GM12878 (cell line): ENCODE measurements at regions not wholly inside any gene's neighbourhood (a gene's known extent, or its start where the extent isn't known, plus 50 kb on each side); places are given as distances from the start of the nearest gene placed in this dataset.
"Not testable (repeated sequence)": the region's sequence is repeated elsewhere in the genome, so short reads cannot be mapped to it uniquely, and the experiment has no call there.

Experiments used
- ATAC-seq: fragments of 200-7000 bp; cut with Tn5 transposase; 3 replicates; pipeline ENCODE4 v1.9.1; 2020; ENCODE audit warnings: mild to moderate bottlenecking, moderate library complexity
- BruUV-seq: library from RNA; stranded (reverse); fragments of 400-500 nt; replicated peaks from 2 replicates; lab custom pipeline; 2021; lab: Mats Ljungman, UMichigan
- CTCF ChIA-PET: fragments of 300-600 bp; sonication (Branson Sonifier 250); formaldehyde crosslinking; extraction: SDS; loops from one replicate; lab custom pipeline; 2021; ENCODE audit warnings: inconsistent platforms; lab: Yijun Ruan, JAX
- POLR2A ChIA-PET: fragments of 350-600 bp; formaldehyde crosslinking; extraction: SDS; loops from one replicate; lab custom pipeline; 2021; ENCODE audit warnings: inconsistent platforms; lab: Charles Lee
- RAD21 ChIA-PET: fragments of 300-600 bp; sonication (Branson Sonifier 250); formaldehyde crosslinking; loops from one replicate; lab custom pipeline; 2023; ENCODE audit warnings: antibody characterized with exemption; ENCODE audit not compliant: unreplicated experiment; lab: Charles Lee
- SMC1A ChIA-PET: fragments of 300-600 bp; sonication (Branson Sonifier 250); formaldehyde crosslinking; loops from one replicate; lab custom pipeline; 2023; ENCODE audit not compliant: unreplicated experiment, uncharacterized antibody; lab: Charles Lee
- DNase-seq: peaks from one replicate; pipeline ENCODE4 v3.0.0-alpha.2; 2011; ENCODE audit warnings: low read depth, low spot score
- FAIRE-seq: peaks from 3 replicates; lab custom pipeline; 2011; peaks lifted over from hg19 to GRCh38; lab: Jason Lieb, UNC
- H2AFZ ChIP-seq: 2 replicates; pipeline ENCODE4 v1.6.0; 2011; ENCODE audit warnings: low read depth, low read length, control low read depth; ENCODE audit not compliant: control insufficient read depth
- H3K27ac ChIP-seq: 2 replicates; pipeline ENCODE4 v1.5.1; 2011; ENCODE audit warnings: control low read depth; ENCODE audit not compliant: control insufficient read depth, insufficient read depth
- H3K27me3 ChIP-seq, 2 experiments: replicated peaks in 1 of 2; 2 replicates each; pipeline versions ENCODE4 v1.6.0 to v1.6.1; 2011; ENCODE audit warnings: low read length in 1 of 2; ENCODE audit not compliant: control insufficient read depth in 2 of 2, insufficient read depth in 2 of 2
- H3K36me3 ChIP-seq, 2 experiments: 2 replicates each; pipeline ENCODE4 v1.5.1; 2011; ENCODE audit warnings: low read length in 1 of 2; ENCODE audit not compliant: control insufficient read depth in 2 of 2, insufficient read depth in 2 of 2
- H3K4me1 ChIP-seq: 2 replicates; pipeline ENCODE4 v1.6.1; 2011; ENCODE audit warnings: mild to moderate bottlenecking, low read length, moderate library complexity, mixed read lengths; ENCODE audit not compliant: control insufficient read depth, insufficient read depth
- H3K4me2 ChIP-seq: 2 replicates; pipeline ENCODE4 v1.6.0; 2011; ENCODE audit warnings: control low read depth; ENCODE audit not compliant: control insufficient read depth, insufficient read depth
- H3K4me3 ChIP-seq: fragments of 200-600 bp; sonication (generic); 2 replicates; pipeline ENCODE4 v1.5.1; 2016
- H3K79me2 ChIP-seq: 2 replicates; pipeline ENCODE4 v1.6.0; 2011; ENCODE audit warnings: low read length; ENCODE audit not compliant: control insufficient read depth, insufficient read depth
- H3K9ac ChIP-seq: 2 replicates; pipeline ENCODE4 v1.8.0; 2011; ENCODE audit warnings: low read length, control low read depth, mixed read lengths; ENCODE audit not compliant: control insufficient read depth, insufficient read depth
- H3K9me3 ChIP-seq: replicated peaks from 3 replicates; pipeline ENCODE4 v1.5.1; 2011; ENCODE audit warnings: mild to moderate bottlenecking, low read length; ENCODE audit not compliant: control insufficient read depth, insufficient read depth
- H4K20me1 ChIP-seq: 2 replicates; pipeline ENCODE4 v1.6.0; 2011; ENCODE audit not compliant: control insufficient read depth, insufficient read depth
- WGBS: methylation state at CpG from one replicate; pipeline ENCODE4 v1.1.6; 2016; ENCODE audit warnings: low lambda C conversion rate; ENCODE audit not compliant: insufficient replicate concordance, insufficient coverage; ENCODE audit errors: missing lambda C conversion rate; 5-methylcytosine and 5-hydroxymethylcytosine counted together
- in situ Hi-C: fragments of 300-500 bp; cut with MboI; formaldehyde crosslinking; loops from 9 replicates; pipeline ENCODE4 v1.14.3; 2018; ENCODE audit warnings: mixed read lengths
- intact Hi-C: fragments of 100-400 bp; cut with micrococcal nuclease; formaldehyde crosslinking; loops from one replicate; pipeline ENCODE4 v1.14.2; 2022; ENCODE audit not compliant: unreplicated experiment

GRCh38 chr4:49154308-49155103 lies 168.4 kb downstream of the CWH43 start:
- DNase-seq, H3K36me3 ChIP-seq, SMC1A ChIA-PET, RAD21 ChIA-PET, H3K27ac ChIP-seq, H3K27me3 ChIP-seq, H2AFZ ChIP-seq, H4K20me1 ChIP-seq, FAIRE-seq, H3K4me2 ChIP-seq, H3K79me2 ChIP-seq, H3K4me1 ChIP-seq, POLR2A ChIA-PET, CTCF ChIA-PET, H3K9ac ChIP-seq, intact Hi-C loops, in situ Hi-C loops, BruUV-seq, H3K4me3 ChIP-seq, H3K9me3 ChIP-seq: not testable (repeated sequence)
- 31% methylated on average over 11 of the region's 11 CpGs for WGBS
- peak; percentile 59 for ATAC-seq

- DNase-seq, in situ Hi-C loops, H4K20me1 ChIP-seq, H3K4me1 ChIP-seq, H2AFZ ChIP-seq, intact Hi-C loops, BruUV-seq, H3K9ac ChIP-seq, H3K27ac ChIP-seq, SMC1A ChIA-PET, CTCF ChIA-PET, RAD21 ChIA-PET, FAIRE-seq, ATAC-seq, H3K9me3 ChIP-seq, H3K4me3 ChIP-seq, H3K36me3 ChIP-seq, H3K27me3 ChIP-seq, H3K4me2 ChIP-seq, H3K79me2 ChIP-seq, POLR2A ChIA-PET: not testable (repeated sequence)
- 35% methylated on average over 7 of the region's 7 CpGs for WGBS
Observed at GRCh38 chr4:49155270-49155669, 169.2 kb downstream of the CWH43 start.

GRCh38 chr4:49156309-49156708 lies 170.2 kb downstream of the CWH43 start:
- H3K4me1 ChIP-seq, POLR2A ChIA-PET, BruUV-seq, intact Hi-C loops, H3K9ac ChIP-seq, H3K36me3 ChIP-seq, SMC1A ChIA-PET, ATAC-seq, H3K4me2 ChIP-seq, H3K9me3 ChIP-seq, RAD21 ChIA-PET, FAIRE-seq, H3K79me2 ChIP-seq, DNase-seq, H3K27me3 ChIP-seq, CTCF ChIA-PET, H3K27ac ChIP-seq, H2AFZ ChIP-seq, H4K20me1 ChIP-seq, H3K4me3 ChIP-seq, in situ Hi-C loops: not testable (repeated sequence)
- WGBS: 13% methylated on average over 6 of the region's 6 CpGs

GRCh38 chr4:49157630-49158029 lies 171.6 kb downstream of the CWH43 start:
- H3K4me2 ChIP-seq, H3K9ac ChIP-seq, H3K36me3 ChIP-seq, FAIRE-seq, H3K4me1 ChIP-seq, H3K9me3 ChIP-seq, H2AFZ ChIP-seq, CTCF ChIA-PET, H3K27me3 ChIP-seq, ATAC-seq, SMC1A ChIA-PET, intact Hi-C loops, H4K20me1 ChIP-seq, in situ Hi-C loops, DNase-seq, H3K79me2 ChIP-seq, H3K27ac ChIP-seq, BruUV-seq, RAD21 ChIA-PET, H3K4me3 ChIP-seq, POLR2A ChIA-PET: not testable (repeated sequence)
- 9% methylated on average over 2 of the region's 2 CpGs for WGBS
